Karpas-422 (cell line): ENCODE measurements at regions not wholly inside any gene's neighbourhood (a gene's known extent, or its start where the extent isn't known, plus 50 kb on each side); places are given as distances from the start of the nearest gene placed in this dataset.

ENCODE experiments used
- DNase-seq: peaks from one replicate; pipeline ENCODE4 v3.0.0-alpha.2; 2015
- H2AFZ ChIP-seq: fragments of 200-600 bp; sonication (generic); 2 replicates; pipeline ENCODE4 v1.6.1; 2014; ENCODE audit warnings: antibody characterized with exemption, low read length, mixed read lengths
- H3K27ac ChIP-seq: fragments of 200-600 bp; sonication (generic); 2 replicates; pipeline ENCODE4 v1.5.1; 2014; ENCODE audit warnings: mild to moderate bottlenecking, low read length, moderate library complexity
- H3K27me3 ChIP-seq: fragments of 200-600 bp; sonication (generic); 2 replicates; pipeline ENCODE4 v1.6.1; 2014; ENCODE audit warnings: low read length, mixed read lengths
- H3K36me3 ChIP-seq: fragments of 200-600 bp; sonication (generic); 2 replicates; pipeline ENCODE4 v1.6.1; 2014; ENCODE audit warnings: low read length, mixed read lengths; ENCODE audit not compliant: insufficient read depth
- H3K4me1 ChIP-seq: fragments of 200-600 bp; sonication (generic); 2 replicates; pipeline ENCODE4 v1.6.1; 2014; ENCODE audit warnings: mild to moderate bottlenecking, low read length, mixed read lengths
- H3K4me2 ChIP-seq: fragments of 200-600 bp; sonication (generic); 2 replicates; pipeline ENCODE4 v1.6.1; 2014; ENCODE audit warnings: low read length, low read depth, mild to moderate bottlenecking; ENCODE audit not compliant: poor library complexity, severe bottlenecking
- H3K4me3 ChIP-seq: fragments of 200-600 bp; sonication (generic); 2 replicates; pipeline ENCODE4 v1.5.1; 2014; ENCODE audit warnings: mild to moderate bottlenecking, antibody characterized with exemption, low read length, mixed read lengths
- H3K79me2 ChIP-seq: fragments of 200-600 bp; sonication (generic); 2 replicates; pipeline ENCODE4 v1.6.1; 2014; ENCODE audit warnings: mild to moderate bottlenecking, low read length, mixed read lengths
- H3K9ac ChIP-seq: fragments of 200-600 bp; sonication (generic); 2 replicates; pipeline ENCODE4 v1.6.0; 2014; ENCODE audit warnings: low read length
- H3K9me2 ChIP-seq: fragments of 200-600 bp; sonication (generic), shearing (Covaris generic); replicated peaks from 2 replicates; pipeline ENCODE4 v1.6.0; 2014; ENCODE audit warnings: mild to moderate bottlenecking, low read length, moderate library complexity; ENCODE audit not compliant: insufficient read depth
- H3K9me3 ChIP-seq: fragments of 300-700, 200-600 bp; sonication (generic); 2 replicates; pipeline ENCODE4 v1.6.1; 2014; ENCODE audit warnings: low read length, mixed read lengths
- H4K20me1 ChIP-seq: fragments of 200-600 bp; sonication (generic); 2 replicates; pipeline ENCODE4 v1.6.1; 2014; ENCODE audit warnings: mild to moderate bottlenecking, antibody characterized with exemption, low read length, low read depth; ENCODE audit not compliant: insufficient read depth

- H3K27ac ChIP-seq, result no peak overlapping the region
- no peaks in the 10 kb centered on the region for H3K4me1 ChIP-seq
- no peak overlapping the region for H3K9ac ChIP-seq
- H3K4me2 ChIP-seq, result no peak overlapping the region
- H4K20me1 ChIP-seq, result no peaks in the 10 kb centered on the region
- H3K4me3 ChIP-seq, result no peak overlapping the region
- H2AFZ ChIP-seq, result no peak overlapping the region
- H3K9me2 ChIP-seq, result no peaks in the 10 kb centered on the region
- H3K9me3 ChIP-seq, result no peaks in the 10 kb centered on the region
- H3K36me3 ChIP-seq, result no peaks in the 10 kb centered on the region
- H3K79me2 ChIP-seq, result no peaks in the 10 kb centered on the region
- no peak for DNase-seq
- no peaks in the 10 kb centered on the region for H3K27me3 ChIP-seq
These were observed 56.4 kb upstream of the TPM4 start for GRCh38 chr19:16019691-16020448.

- no peaks in the 10 kb centered on the region for H3K9me2 ChIP-seq
- no peak overlapping the region for H3K4me2 ChIP-seq
- no peaks in the 10 kb centered on the region for H3K79me2 ChIP-seq
- H2AFZ ChIP-seq, result no peak overlapping the region
- no peak overlapping the region for H3K4me3 ChIP-seq
- no peaks in the 10 kb centered on the region for H3K36me3 ChIP-seq
- H3K9me3 ChIP-seq, result no peaks in the 10 kb centered on the region
- no peaks in the 10 kb centered on the region for H3K4me1 ChIP-seq
- no peak overlapping the region for H3K9ac ChIP-seq
- no peaks in the 10 kb centered on the region for H4K20me1 ChIP-seq
- no peak for DNase-seq
- H3K27ac ChIP-seq, result no peak overlapping the region
- H3K27me3 ChIP-seq, result no peaks in the 10 kb centered on the region
These were observed 54.5 kb upstream of the TPM4 start for GRCh38 chr19:16021796-16022195.

GRCh38 chr19:16022251-16022650 is 54.0 kb upstream of the TPM4 start:
- H3K4me3 ChIP-seq, result no peak overlapping the region
- no peaks in the 10 kb centered on the region for H3K79me2 ChIP-seq
- no peaks in the 10 kb centered on the region for H3K36me3 ChIP-seq
- no peak overlapping the region for H3K9ac ChIP-seq
- H3K27ac ChIP-seq, result no peak overlapping the region
- H3K4me2 ChIP-seq, result no peak overlapping the region
- DNase-seq, result no peak
- no peaks in the 10 kb centered on the region for H4K20me1 ChIP-seq
- H2AFZ ChIP-seq, result no peak overlapping the region
- H3K4me1 ChIP-seq, result peaks cover under 1% of the 10 kb centered on the region; the same call in 1 of the 2 replicates
- H3K9me3 ChIP-seq, result no peaks in the 10 kb centered on the region
- no peaks in the 10 kb centered on the region for H3K9me2 ChIP-seq
- H3K27me3 ChIP-seq, result no peaks in the 10 kb centered on the region

- H4K20me1 ChIP-seq, result no peaks in the 10 kb centered on the region
- H3K27ac ChIP-seq, result no peak overlapping the region
- H3K9me3 ChIP-seq, result no peaks in the 10 kb centered on the region
- no peaks in the 10 kb centered on the region for H3K36me3 ChIP-seq
- no peaks in the 10 kb centered on the region for H3K27me3 ChIP-seq
- H3K4me2 ChIP-seq, result no peak overlapping the region
- no peak for DNase-seq
- H3K4me3 ChIP-seq, result no peak overlapping the region
- no peaks in the 10 kb centered on the region for H3K9me2 ChIP-seq
- H3K4me1 ChIP-seq, result peaks cover 3% of the 10 kb centered on the region; the same call in 1 of the 2 replicates
- H3K79me2 ChIP-seq, result no peaks in the 10 kb centered on the region
- H2AFZ ChIP-seq, result no peak overlapping the region
- H3K9ac ChIP-seq, result no peak overlapping the region
These were observed 53.6 kb upstream of the TPM4 start for GRCh38 chr19:16022681-16023080.

GRCh38 chr19:16023146-16023915 is 53.0 kb upstream of the TPM4 start:
- no peak for DNase-seq
- H3K79me2 ChIP-seq, result no peaks in the 10 kb centered on the region
- no peaks in the 10 kb centered on the region for H3K9me3 ChIP-seq

GRCh38 chr19:16024266-16025107 is 51.8 kb upstream of the TPM4 start:
- H2AFZ ChIP-seq, result no peak overlapping the region
- no peak overlapping the region for H3K27ac ChIP-seq
- no peaks in the 10 kb centered on the region for H4K20me1 ChIP-seq
- no peak overlapping the region for H3K4me3 ChIP-seq
- H3K4me1 ChIP-seq, result peaks cover 3% of the 10 kb centered on the region; the same call in 1 of the 2 replicates
- no peaks in the 10 kb centered on the region for H3K9me3 ChIP-seq
- no peaks in the 10 kb centered on the region for H3K79me2 ChIP-seq
- no peaks in the 10 kb centered on the region for H3K27me3 ChIP-seq
- no peak overlapping the region for H3K4me2 ChIP-seq
- no peak overlapping the region for H3K9ac ChIP-seq
- no peak for DNase-seq
- H3K9me2 ChIP-seq, result no peaks in the 10 kb centered on the region
- no peaks in the 10 kb centered on the region for H3K36me3 ChIP-seq

More at GRCh38 chr19:16023146-16023915, 53.0 kb upstream of the TPM4 start:
- no peak overlapping the region for H2AFZ ChIP-seq
- H3K4me2 ChIP-seq, result no peak overlapping the region
- no peaks in the 10 kb centered on the region for H3K9me2 ChIP-seq
- peaks cover 3% of the 10 kb centered on the region; the same call in 1 of the 2 replicates for H3K4me1 ChIP-seq
- H3K27me3 ChIP-seq, result no peaks in the 10 kb centered on the region
- no peak overlapping the region for H3K4me3 ChIP-seq
- H4K20me1 ChIP-seq, result no peaks in the 10 kb centered on the region
- no peak overlapping the region for H3K27ac ChIP-seq
- no peak overlapping the region for H3K9ac ChIP-seq
- no peaks in the 10 kb centered on the region for H3K36me3 ChIP-seq

GRCh38 chr19:16025108-16026101 is 50.9 kb upstream of the TPM4 start:
- H4K20me1 ChIP-seq, result no peaks in the 10 kb centered on the region
- H3K9ac ChIP-seq, result no peak overlapping the region
- no peak overlapping the region for H3K4me3 ChIP-seq
- DNase-seq, result peak; percentile 64
- no peaks in the 10 kb centered on the region for H3K27me3 ChIP-seq
- no peaks in the 10 kb centered on the region for H3K36me3 ChIP-seq
- peaks cover 3% of the 10 kb centered on the region; the same call in 1 of the 2 replicates for H3K4me1 ChIP-seq
- H3K9me2 ChIP-seq, result no peaks in the 10 kb centered on the region
- H3K79me2 ChIP-seq, result no peaks in the 10 kb centered on the region
- no peaks in the 10 kb centered on the region for H3K9me3 ChIP-seq
- H2AFZ ChIP-seq, result no peak overlapping the region
- no peak overlapping the region for H3K27ac ChIP-seq
- no peak overlapping the region for H3K4me2 ChIP-seq
